ENCODE measurements at regions not wholly inside any gene's neighbourhood (a gene's known extent, or its start where the extent isn't known, plus 50 kb on each side); places are given as distances from the start of the nearest gene placed in this dataset.

GRCh38 chr12:25017336-25017735, 68.4 kb upstream of the BCAT1 start:
- Histone ChIP-seq H3K27ac (ENCODE audit: low read depth, low read length) (no peak overlapping the region), H2BK15ac (ENCODE audit: low read length) (no peak overlapping the region), H3K79me2 (ENCODE audit: control insufficient read depth in 1 of 2, insufficient read depth in 2 of 2, low read length in 2 of 2) (no peaks in the 10 kb centered on the region), H4K5ac (ENCODE audit: insufficient read length, low read depth, low read length) (no peak overlapping the region), H3K14ac (ENCODE audit: insufficient read length) (no peak overlapping the region), H3K9me3 (ENCODE audit: insufficient read depth in 2 of 2, low read depth in 1 of 2, low read length in 1 of 2) (0 out of 4 replicates have a peak, but pooled peaks cover 0 to 4% of the 10 kb centered on the region in 2 experiments), H3K9ac (replicated peaks in 1 of 4; ENCODE audit: extremely low read depth in 1 of 4, low read depth in 3 of 4, low read length in 3 of 4) (no peak overlapping the region), H3K27me3 (replicated peaks in 1 of 4; ENCODE audit: control insufficient read depth in 3 of 4, extremely low read depth in 1 of 4, insufficient read depth in 3 of 4, low read length in 3 of 4) (no peaks in the 10 kb centered on the region), H2BK12ac (ENCODE audit: low read depth, low read length) (no peak overlapping the region), H3K18ac (ENCODE audit: extremely low read depth, low read length) (no peak overlapping the region), H2AK5ac (ENCODE audit: low read depth, low read length) (no peak overlapping the region), H3K23me2 (ENCODE audit: low read depth, low read length) (no peaks in the 10 kb centered on the region), H4K91ac (replicated peaks; ENCODE audit: insufficient read length, low read length) (no peak overlapping the region), H2BK5ac (ENCODE audit: low read depth, low read length) (no peak overlapping the region), H2BK120ac (replicated peaks; ENCODE audit: low read depth, low read length) (no peak overlapping the region), H3K36me3 (ENCODE audit: control insufficient read depth in 2 of 4, insufficient read depth in 4 of 4, low read length in 3 of 4) (no peaks in the 10 kb centered on the region), H3K4me1 (replicated peaks in 1 of 4; ENCODE audit: control insufficient read depth in 3 of 4, insufficient read depth in 4 of 4, low read length in 3 of 4) (no peaks in the 10 kb centered on the region), H4K20me1 (replicated peaks in 1 of 2; ENCODE audit: control insufficient read depth in 1 of 2, insufficient read depth in 2 of 2, low read length in 2 of 2) (no peaks in the 10 kb centered on the region), H3K79me1 (ENCODE audit: low read depth, low read length) (no peaks in the 10 kb centered on the region), H3K23ac (ENCODE audit: insufficient read length) (no peak overlapping the region), H4K8ac (ENCODE audit: extremely low read depth, insufficient read depth, low read length) (no peak overlapping the region), H3K4me3 (ENCODE audit: extremely low read depth in 1 of 4, insufficient read depth in 2 of 4, low read depth in 3 of 4, low read length in 4 of 4) (no peak overlapping the region), H3K4me2 (ENCODE audit: insufficient read depth in 1 of 2, low read depth in 2 of 2, low read length in 2 of 2) (no peak overlapping the region), H2BK20ac (ENCODE audit: low read length) (no peak overlapping the region), H3K56ac (replicated peaks; ENCODE audit: insufficient read length, low read depth, low read length) (no peak overlapping the region), H3K4ac (replicated peaks; ENCODE audit: insufficient read length, low read depth, low read length) (no peak overlapping the region), H2AFZ (ENCODE audit: low read length) (no peak overlapping the region)
- POLR2A ChIA-PET (ENCODE audit: partially characterized antibody) = no interaction called here
- DNase-seq (ENCODE audit: low read depth in 1 of 2, low spot score in 2 of 2) (no peak), FAIRE-seq (no peak)
- CTCF ChIA-PET (ENCODE audit: partially characterized antibody) = no interaction called here
- WGBS, 2 experiments (ENCODE audit: extremely low coverage in 1 of 2, insufficient coverage in 1 of 2, insufficient read length in 1 of 2, insufficient replicate concordance in 2 of 2, low coverage in 1 of 2, low lambda C conversion rate in 2 of 2, missing lambda C conversion rate in 1 of 2) = 93% methylated on average over 3 of the region's 3 CpGs; no CpG with 5 or more reads in 1 of the 2 experiments
- TF ChIP-seq SUZ12 (IDR thresholded peaks at IDR 0.05; ENCODE audit: low read length) = no peak
- TF ChIP-seq SP1 (IDR thresholded peaks at IDR 0.05; ENCODE audit: low read depth, low read length) = no peak
- TF ChIP-seq SIN3A (conservative IDR thresholded peaks at IDR 0.05 in 1 of 2, IDR thresholded peaks at IDR 0.05 in 1 of 2; ENCODE audit: low read depth in 1 of 2, low read length in 2 of 2) = no peak
